ENCODE measurements at regions not wholly inside any gene's neighbourhood (a gene's known extent, or its start where the extent isn't known, plus 50 kb on each side); places are given as distances from the start of the nearest gene placed in this dataset.

DNA sequence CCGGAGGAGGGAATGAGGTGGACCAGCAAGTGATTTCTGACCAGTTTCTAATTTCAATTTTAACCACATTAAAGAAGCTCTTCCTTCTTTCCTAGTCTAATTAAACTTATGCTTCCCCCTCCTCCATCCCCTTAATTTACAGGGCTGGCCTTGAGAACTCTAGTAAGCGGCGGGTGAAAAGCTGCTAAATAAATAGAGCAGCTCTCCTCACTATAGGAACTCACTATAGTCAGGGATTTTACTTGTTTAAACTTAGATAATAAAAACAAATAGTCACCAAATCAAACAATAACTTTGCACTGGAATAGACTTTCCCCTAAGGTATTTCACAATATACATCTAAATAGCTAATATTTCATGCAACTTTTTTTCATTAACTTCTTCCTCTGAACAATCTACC lies 1838.2 kb upstream of the PRR20A start:
- Histone ChIP-seq H3K4me1 (no peaks in the 10 kb centered on the region), H3K27ac (no peak overlapping the region), H3K36me3 (replicated peaks in 1 of 2; ENCODE audit: insufficient read depth in 1 of 2, low read depth in 2 of 2) (no peaks in the 10 kb centered on the region), H3K27me3 (no peaks in the 10 kb centered on the region), H3K9me3 (no peaks in the 10 kb centered on the region), H3K4me3 (no peak overlapping the region)
- intact Hi-C loops (cut with DNase I): no loop called here
- ATAC-seq (peak; percentile 38), DNase-seq (no peak)
- TF ChIP-seq, protein P1, sequence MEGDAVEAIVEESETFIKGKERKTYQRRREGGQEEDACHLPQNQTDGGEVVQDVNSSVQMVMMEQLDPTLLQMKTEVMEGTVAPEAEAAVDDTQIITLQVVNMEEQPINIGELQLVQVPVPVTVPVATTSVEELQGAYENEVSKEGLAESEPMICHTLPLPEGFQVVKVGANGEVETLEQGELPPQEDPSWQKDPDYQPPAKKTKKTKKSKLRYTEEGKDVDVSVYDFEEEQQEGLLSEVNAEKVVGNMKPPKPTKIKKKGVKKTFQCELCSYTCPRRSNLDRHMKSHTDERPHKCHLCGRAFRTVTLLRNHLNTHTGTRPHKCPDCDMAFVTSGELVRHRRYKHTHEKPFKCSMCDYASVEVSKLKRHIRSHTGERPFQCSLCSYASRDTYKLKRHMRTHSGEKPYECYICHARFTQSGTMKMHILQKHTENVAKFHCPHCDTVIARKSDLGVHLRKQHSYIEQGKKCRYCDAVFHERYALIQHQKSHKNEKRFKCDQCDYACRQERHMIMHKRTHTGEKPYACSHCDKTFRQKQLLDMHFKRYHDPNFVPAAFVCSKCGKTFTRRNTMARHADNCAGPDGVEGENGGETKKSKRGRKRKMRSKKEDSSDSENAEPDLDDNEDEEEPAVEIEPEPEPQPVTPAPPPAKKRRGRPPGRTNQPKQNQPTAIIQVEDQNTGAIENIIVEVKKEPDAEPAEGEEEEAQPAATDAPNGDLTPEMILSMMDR (IDR thresholded peaks at IDR 0.05): no peak
- no peak for TF ChIP-seq POLR2A (IDR thresholded peaks at IDR 0.05)
- 14 to 22% methylated on average over 3 of the region's 3 CpGs for WGBS, 2 donors

DNA sequence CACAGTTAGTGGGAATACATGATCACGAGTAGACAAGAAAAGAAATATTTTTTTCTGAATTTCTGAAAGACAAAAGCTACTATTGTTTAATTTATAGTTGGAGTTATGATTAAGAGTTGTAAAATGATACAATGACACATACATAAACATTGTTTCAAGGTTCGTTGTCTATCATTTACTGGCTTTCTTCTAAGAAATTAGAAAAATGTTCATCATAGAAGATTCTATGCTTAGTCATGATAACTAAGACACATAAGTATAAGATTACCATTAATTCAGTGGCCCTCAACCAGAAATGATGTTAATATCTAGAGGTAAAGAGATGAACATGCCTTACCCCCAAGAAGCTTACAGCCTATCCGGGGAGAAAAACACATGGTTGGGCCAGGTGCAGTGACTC lies 1832.8 kb upstream of the PRR20A start:
- no peaks in the 10 kb centered on the region for H3K36me3 ChIP-seq (replicated peaks in 1 of 2; ENCODE audit: insufficient read depth in 1 of 2, low read depth in 2 of 2)
- DNase-seq: no peak
- H3K9me3 ChIP-seq: no peaks in the 10 kb centered on the region
- intact Hi-C loops (cut with DNase I): no loop called here
- no peak overlapping the region for H3K27ac ChIP-seq
- no peak for TF ChIP-seq POLR2A (IDR thresholded peaks at IDR 0.05)
- TF ChIP-seq, protein P1 (IDR thresholded peaks at IDR 0.05): no peak
- ATAC-seq: no peak
- no peak overlapping the region for H3K4me3 ChIP-seq
- H3K27me3 ChIP-seq: no peaks in the 10 kb centered on the region
- WGBS, 2 donors: 55 to 69% methylated on average over 3 of the region's 3 CpGs
- H3K4me1 ChIP-seq: no peaks in the 10 kb centered on the region

DNA sequence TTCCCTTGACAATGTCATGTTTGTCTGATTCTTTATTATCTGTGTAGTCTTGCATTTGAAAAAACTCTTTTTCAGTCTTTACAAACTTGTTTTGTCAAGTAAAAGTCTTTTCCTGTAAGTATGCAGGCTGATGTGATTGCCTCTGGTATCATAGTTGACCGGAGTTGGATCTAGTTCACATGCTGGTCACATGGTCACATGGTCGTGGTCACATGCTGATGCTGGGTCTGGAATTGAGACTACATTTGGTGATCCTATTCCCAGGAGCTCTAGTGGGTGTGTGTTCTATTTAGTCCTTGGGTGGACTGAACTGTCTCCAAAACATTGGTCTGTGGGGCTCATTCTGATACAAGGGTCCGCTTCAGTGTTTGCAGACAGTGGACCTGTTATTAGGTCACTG lies 1798.8 kb upstream of the PRR20A start:
- TF ChIP-seq, protein P1 (IDR thresholded peaks at IDR 0.05): no peak
- TF ChIP-seq POLR2A (IDR thresholded peaks at IDR 0.05): no peak
- no peaks in the 10 kb centered on the region for H3K27me3 ChIP-seq
- H3K4me1 ChIP-seq: no peaks in the 10 kb centered on the region
- DNase-seq (no peak), ATAC-seq (no peak)
- no peaks in the 10 kb centered on the region for H3K36me3 ChIP-seq (replicated peaks in 1 of 2; ENCODE audit: insufficient read depth in 1 of 2, low read depth in 2 of 2)
- H3K27ac ChIP-seq: no peak overlapping the region
- H3K4me3 ChIP-seq: no peak overlapping the region
- WGBS, 2 donors: 70 to 75% methylated on average over 3 of the region's 3 CpGs
- intact Hi-C loops (cut with DNase I): no loop called here
- peaks cover 0 to 6% (median 0%) of the 10 kb centered on the region in 3 donors for H3K9me3 ChIP-seq

DNA sequence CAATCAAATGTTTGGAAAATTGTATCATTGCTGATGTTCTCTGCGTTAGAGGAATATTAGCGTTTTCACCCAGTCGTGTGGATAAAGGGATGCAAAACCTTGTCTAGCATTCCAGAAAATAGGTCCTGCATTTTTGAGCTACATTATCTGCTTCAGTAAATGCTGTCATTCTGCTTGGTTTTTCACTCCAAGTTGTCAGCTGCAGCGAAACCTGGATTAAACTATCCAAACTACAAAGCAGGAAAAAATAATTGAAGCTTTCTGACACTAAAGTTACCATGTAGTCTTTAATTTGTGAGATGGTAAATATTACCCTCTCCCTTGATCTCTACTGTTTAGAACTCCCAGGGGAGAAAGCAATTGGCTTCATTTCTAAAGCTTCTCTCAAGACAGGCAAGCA lies 1795.5 kb upstream of the PRR20A start:
- Histone ChIP-seq H3K4me1 (no peaks in the 10 kb centered on the region), H3K9me3 (peaks cover 0 to 6% (median 0%) of the 10 kb centered on the region in 3 donors), H3K27ac (no peak overlapping the region), H3K4me3 (no peak overlapping the region), H3K27me3 (no peaks in the 10 kb centered on the region), H3K36me3 (replicated peaks in 1 of 2; ENCODE audit: insufficient read depth in 1 of 2, low read depth in 2 of 2) (no peaks in the 10 kb centered on the region)
- TF ChIP-seq POLR2A (IDR thresholded peaks at IDR 0.05): no peak
- intact Hi-C loops (cut with DNase I): no loop called here
- 74 to 78% methylated on average over 4 of the region's 4 CpGs for WGBS, 2 donors
- DNase-seq (no peak), ATAC-seq (no peak)

DNA sequence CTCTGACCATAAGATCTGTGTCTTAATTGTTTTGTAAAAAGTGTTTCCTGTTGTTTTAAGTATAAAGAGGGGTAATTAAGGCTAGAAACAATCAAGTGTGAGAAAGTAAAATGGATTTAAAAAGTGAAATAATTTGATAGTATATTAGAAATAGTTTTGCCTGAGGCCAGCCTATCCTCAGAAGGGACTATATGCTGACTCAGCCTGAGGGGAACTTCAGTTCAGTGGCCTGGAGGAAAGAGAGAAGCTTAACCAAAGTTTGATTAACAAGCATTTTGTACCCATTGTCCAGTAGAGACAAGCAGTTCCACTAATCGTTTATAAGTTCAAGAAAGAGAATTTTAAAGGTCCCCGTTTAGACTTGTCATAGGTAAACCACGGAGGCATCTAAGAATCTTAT lies 1793.2 kb upstream of the PRR20A start:
- H3K4me1 ChIP-seq: no peaks in the 10 kb centered on the region
- TF ChIP-seq, protein P1 (IDR thresholded peaks at IDR 0.05): no peak
- no peaks in the 10 kb centered on the region for H3K36me3 ChIP-seq (replicated peaks in 1 of 2; ENCODE audit: insufficient read depth in 1 of 2, low read depth in 2 of 2)
- no peaks in the 10 kb centered on the region for H3K9me3 ChIP-seq
- no peak for DNase-seq
- intact Hi-C loops (cut with DNase I): no loop called here
- no peak overlapping the region for H3K27ac ChIP-seq
- no peak for ATAC-seq
- H3K4me3 ChIP-seq: no peak overlapping the region
- no peaks in the 10 kb centered on the region for H3K27me3 ChIP-seq
- 83 to 88% methylated on average over 3 of the region's 3 CpGs for WGBS, 2 donors
